Smooth muscle cell of the brain vasculature (primary cell): ENCODE measurements at regions not wholly inside any gene's neighbourhood (a gene's known extent, or its start where the extent isn't known, plus 50 kb on each side); places are given as distances from the start of the nearest gene placed in this dataset.

Source experiments
- DNase-seq: peaks from one replicate; pipeline ENCODE4 v3.0.0-alpha.2; 2012; ENCODE audit warnings: low read depth, low spot score

- no peak for DNase-seq
Observed at GRCh38 chr5:56550227-56550626, 265.1 kb upstream of the MAP3K1 start.

- no peak for DNase-seq
Observed at GRCh38 chr5:56549096-56549886, 266.1 kb upstream of the MAP3K1 start.

- DNase-seq: no peak
Observed at GRCh38 chr5:56545016-56545415, 270.3 kb upstream of the MAP3K1 start.

GRCh38 chr5:56543441-56544388, 271.6 kb upstream of the MAP3K1 start:
- no peak for DNase-seq

GRCh38 chr5:56540266-56540665, 275.1 kb upstream of the MAP3K1 start:
- DNase-seq: no peak

GRCh38 chr5:56538580-56538979, 276.8 kb upstream of the MAP3K1 start:
- no peak for DNase-seq

GRCh38 chr5:56535347-56535746, 280.0 kb upstream of the MAP3K1 start:
- no peak for DNase-seq

- DNase-seq: no peak
Observed at GRCh38 chr5:56534102-56534829, 281.1 kb upstream of the MAP3K1 start.

- no peak for DNase-seq
Observed at GRCh38 chr5:56532466-56532865, 282.9 kb upstream of the MAP3K1 start.

GRCh38 chr5:56530626-56531138, 284.7 kb upstream of the MAP3K1 start:
- DNase-seq: no peak

- DNase-seq: no peak
Observed at GRCh38 chr5:56529666-56530430, 285.5 kb upstream of the MAP3K1 start.

- no peak for DNase-seq
Observed at GRCh38 chr5:56527174-56527573, 288.2 kb upstream of the MAP3K1 start.

- no peak for DNase-seq
Observed at GRCh38 chr5:56525113-56525512, 290.2 kb upstream of the MAP3K1 start.

- DNase-seq: no peak
Observed at GRCh38 chr5:56523790-56524575, 290.9 kb upstream of the ANKRD55 start.

- no peak for DNase-seq
Observed at GRCh38 chr5:56522960-56523359, 289.8 kb upstream of the ANKRD55 start.

- no peak for DNase-seq
Observed at GRCh38 chr5:56522169-56522568, 289.0 kb upstream of the ANKRD55 start.

- DNase-seq: no peak
Observed at GRCh38 chr5:56520986-56521730, 288.0 kb upstream of the ANKRD55 start.

GRCh38 chr5:56518820-56519219, 285.7 kb upstream of the ANKRD55 start:
- DNase-seq: no peak

- DNase-seq: no peak
Observed at GRCh38 chr5:56517011-56517416, 283.9 kb upstream of the ANKRD55 start.
